ENCODE measurements at regions not wholly inside any gene's neighbourhood (a gene's known extent, or its start where the extent isn't known, plus 50 kb on each side); places are given as distances from the start of the nearest gene placed in this dataset.

GRCh38 chr1:82786883-82787282 lies 986.1 kb downstream of the ADGRL2 start:
- ChIA-PET CTCF (interaction anchor here (0.6 kb wide), 1 partner anchor 8 kb away, joined by 3 read pairs; no protein-coding TSS in a partner anchor), POLR2A (ENCODE audit: low non-redundant PET) (no interaction called here)
- Histone ChIP-seq H3K4me1 (ENCODE audit: insufficient read depth, low read length, poor library complexity, severe bottlenecking) (no peaks in the 10 kb centered on the region), H3K27me3 (replicated peaks; ENCODE audit: insufficient read depth, low read depth, low read length, poor library complexity) (peaks cover 4% of the 10 kb centered on the region), H3K4me3 (ENCODE audit: low read depth, low read length, poor library complexity, severe bottlenecking) (no peak overlapping the region), H3K27ac (ENCODE audit: low read depth, low read length, poor library complexity, severe bottlenecking) (no peak overlapping the region), H3K9me3 (ENCODE audit: low read depth, low read length, poor library complexity, severe bottlenecking) (no peaks in the 10 kb centered on the region), H3K36me3 (ENCODE audit: insufficient read depth, low read length, poor library complexity, severe bottlenecking) (no peaks in the 10 kb centered on the region)
- DNase-seq (ENCODE audit: low spot score) = no peak
- no peak for TF ChIP-seq CTCF (conservative IDR thresholded peaks at IDR 0.05; ENCODE audit: low read depth, low read length)
- TF ChIP-seq EZH2 (IDR thresholded peaks at IDR 0.05; ENCODE audit: borderline replicate concordance, low read depth, low read length, poor library complexity, severe bottlenecking) = no peak
- intact Hi-C loops (cut with micrococcal nuclease; ENCODE audit: unreplicated experiment) = loop anchor here (10.0 kb wide), 1 partner anchor 58 kb away; no protein-coding TSS in a partner anchor
- BruUV-seq (replicated peaks) = no TSS peak

GRCh38 chr1:82785268-82785790 lies 984.6 kb downstream of the ADGRL2 start:
- BruUV-seq (replicated peaks) = no TSS peak
- Histone ChIP-seq H3K27me3 (replicated peaks; ENCODE audit: insufficient read depth, low read depth, low read length, poor library complexity) (peaks cover 4% of the 10 kb centered on the region), H3K27ac (ENCODE audit: low read depth, low read length, poor library complexity, severe bottlenecking) (no peak overlapping the region), H3K4me3 (ENCODE audit: low read depth, low read length, poor library complexity, severe bottlenecking) (no peak overlapping the region), H3K36me3 (ENCODE audit: insufficient read depth, low read length, poor library complexity, severe bottlenecking) (no peaks in the 10 kb centered on the region), H3K4me1 (ENCODE audit: insufficient read depth, low read length, poor library complexity, severe bottlenecking) (no peaks in the 10 kb centered on the region), H3K9me3 (ENCODE audit: low read depth, low read length, poor library complexity, severe bottlenecking) (no peaks in the 10 kb centered on the region)
- POLR2A ChIA-PET (ENCODE audit: low non-redundant PET) = no interaction called here
- DNase-seq (ENCODE audit: low spot score) = no peak
- intact Hi-C loops (cut with micrococcal nuclease; ENCODE audit: unreplicated experiment) = loop anchor here (10.0 kb wide), 1 partner anchor 59 kb away; no protein-coding TSS in a partner anchor
- CTCF ChIA-PET = no interaction called here
- TF ChIP-seq CTCF (conservative IDR thresholded peaks at IDR 0.05; ENCODE audit: low read depth, low read length) = no peak
- TF ChIP-seq EZH2 (IDR thresholded peaks at IDR 0.05; ENCODE audit: borderline replicate concordance, low read depth, low read length, poor library complexity, severe bottlenecking) = no peak

- no peaks in the 10 kb centered on the region for H3K36me3 ChIP-seq (ENCODE audit: insufficient read depth, low read length, poor library complexity, severe bottlenecking)
- peaks cover 4% of the 10 kb centered on the region for H3K27me3 ChIP-seq (replicated peaks; ENCODE audit: insufficient read depth, low read depth, low read length, poor library complexity)
- BruUV-seq (replicated peaks) = no TSS peak
- H3K4me1 ChIP-seq (ENCODE audit: insufficient read depth, low read length, poor library complexity, severe bottlenecking) = no peaks in the 10 kb centered on the region
- ChIA-PET POLR2A (ENCODE audit: low non-redundant PET) (no interaction called here), CTCF (no interaction called here)
- no peaks in the 10 kb centered on the region for H3K9me3 ChIP-seq (ENCODE audit: low read depth, low read length, poor library complexity, severe bottlenecking)
- no peak for DNase-seq (ENCODE audit: low spot score)
- H3K4me3 ChIP-seq (ENCODE audit: low read depth, low read length, poor library complexity, severe bottlenecking) = no peak overlapping the region
- TF ChIP-seq CTCF (conservative IDR thresholded peaks at IDR 0.05; ENCODE audit: low read depth, low read length) = no peak
- TF ChIP-seq EZH2 (IDR thresholded peaks at IDR 0.05; ENCODE audit: borderline replicate concordance, low read depth, low read length, poor library complexity, severe bottlenecking) = no peak
- H3K27ac ChIP-seq (ENCODE audit: low read depth, low read length, poor library complexity, severe bottlenecking) = no peak overlapping the region
- intact Hi-C loops (cut with micrococcal nuclease; ENCODE audit: unreplicated experiment) = loop anchor here (10.0 kb wide), 1 partner anchor 62 kb away; no protein-coding TSS in a partner anchor
These were observed 982.3 kb downstream of the ADGRL2 start for GRCh38 chr1:82783044-82783443.

Data from A673 (cell line).